IMR-90 (cell line): ENCODE measurements at regions not wholly inside any gene's neighbourhood (a gene's known extent, or its start where the extent isn't known, plus 50 kb on each side); places are given as distances from the start of the nearest gene placed in this dataset.

Experiments used
- ATAC-seq: fragments of 200-7000 bp; cut with Tn5 transposase; 2 replicates; pipeline ENCODE4 v1.9.1; 2020; ENCODE audit warnings: low read depth, mild to moderate bottlenecking, moderate library complexity
- BruUV-seq: library from RNA; stranded (reverse); fragments of 400-500 nt; replicated peaks from 2 replicates; lab custom pipeline; 2021; lab: Mats Ljungman, UMichigan
- CTCF ChIA-PET: fragments of 300-600 bp; formaldehyde crosslinking; extraction: SDS; loops from one replicate; lab custom pipeline; 2021; ENCODE audit warnings: antibody characterized with exemption; lab: Yijun Ruan, JAX
- POLR2A ChIA-PET: fragments of 300-600 bp; sonication (Branson Sonifier 250); formaldehyde crosslinking; loops from one replicate; lab custom pipeline; 2022; ENCODE audit warnings: antibody characterized with exemption; ENCODE audit not compliant: unreplicated experiment; lab: Charles Lee
- DNase-seq: peaks from one replicate; pipeline ENCODE4 v3.0.0; 2013
- H2AFZ ChIP-seq: replicated peaks from 2 replicates; pipeline ENCODE3; 2013; ENCODE audit warnings: low read length, mild to moderate bottlenecking; ENCODE audit not compliant: poor library complexity
- H2AK5ac ChIP-seq: 2 replicates; pipeline ENCODE4 v1.6.1; 2013; ENCODE audit warnings: low read depth, low read length, inconsistent platforms
- H2AK9ac ChIP-seq: replicated peaks from 2 replicates; pipeline ENCODE3; 2013; ENCODE audit warnings: mild to moderate bottlenecking, low read depth, low read length, moderate library complexity; ENCODE audit not compliant: poor library complexity
- H2BK120ac ChIP-seq: 2 replicates; pipeline ENCODE4 v1.6.1; 2013; ENCODE audit warnings: low read depth, low read length, inconsistent platforms
- H2BK15ac ChIP-seq: 3 replicates; pipeline ENCODE4 v1.6.1; 2013; ENCODE audit warnings: low read depth, low read length, inconsistent platforms
- H2BK20ac ChIP-seq: 2 replicates; pipeline ENCODE4 v1.6.1; 2013; ENCODE audit warnings: low read depth, mild to moderate bottlenecking, inconsistent platforms, low read length, moderate library complexity
- H2BK5ac ChIP-seq: 2 replicates; pipeline ENCODE4 v1.6.1; 2013; ENCODE audit warnings: mild to moderate bottlenecking, low read depth, low read length, inconsistent platforms; ENCODE audit not compliant: poor library complexity, severe bottlenecking
- H3K14ac ChIP-seq: replicated peaks from 2 replicates; pipeline ENCODE4 v1.6.1; 2013; ENCODE audit warnings: low read depth, low read length, inconsistent platforms
- H3K18ac ChIP-seq: 2 replicates; pipeline ENCODE4 v1.6.1; 2013; ENCODE audit warnings: low read depth, low read length, control low read depth
- H3K23ac ChIP-seq: 2 replicates; pipeline ENCODE4 v1.6.1; 2013; ENCODE audit warnings: low read depth, low read length, inconsistent platforms
- H3K27ac ChIP-seq: 2 replicates; pipeline ENCODE4 v1.5.1; 2013; ENCODE audit warnings: mild to moderate bottlenecking, control low read depth, low read length; ENCODE audit not compliant: insufficient read depth
- H3K27me3 ChIP-seq: 2 replicates; pipeline ENCODE4 v1.6.1; 2013; ENCODE audit warnings: low read length; ENCODE audit not compliant: control insufficient read depth, insufficient read depth
- H3K36me3 ChIP-seq: 2 replicates; pipeline ENCODE4 v1.6.1; 2013; ENCODE audit warnings: low read length, mixed read lengths; ENCODE audit not compliant: control insufficient read depth, insufficient read depth
- H3K4ac ChIP-seq: 2 replicates; pipeline ENCODE4 v1.6.1; 2013; ENCODE audit warnings: low read depth, low read length, inconsistent platforms
- H3K4me1 ChIP-seq: 2 replicates; pipeline ENCODE4 v1.6.1; 2013; ENCODE audit warnings: low read length, mixed read lengths; ENCODE audit not compliant: control insufficient read depth, insufficient read depth
- H3K4me2 ChIP-seq: 2 replicates; pipeline ENCODE4 v1.6.1; 2013; ENCODE audit warnings: low read depth, mild to moderate bottlenecking, control low read depth, low read length, moderate library complexity
- H3K4me3 ChIP-seq: 2 replicates; pipeline ENCODE4 v1.5.1; 2013; ENCODE audit warnings: low read depth, mild to moderate bottlenecking, control low read depth, low read length, moderate library complexity; ENCODE audit not compliant: insufficient read depth
- H3K56ac ChIP-seq: 2 replicates; pipeline ENCODE4 v1.6.1; 2013; ENCODE audit warnings: low read length, inconsistent platforms; ENCODE audit not compliant: insufficient read depth; ENCODE audit errors: extremely low read depth
- H3K79me1 ChIP-seq, 2 experiments: 2 replicates each; pipeline ENCODE4 v1.6.1; 2013; ENCODE audit warnings: low read length in 2 of 2, inconsistent platforms in 1 of 2, low read depth in 1 of 2
- H3K9ac ChIP-seq: 2 replicates; pipeline ENCODE4 v1.6.1; 2013; ENCODE audit warnings: low read depth, low read length, control low read depth
- H3K9me1 ChIP-seq: 2 replicates; pipeline ENCODE4 v1.6.1; 2013; ENCODE audit warnings: low read length, inconsistent platforms; ENCODE audit not compliant: insufficient read depth
- H3K9me3 ChIP-seq: 2 replicates; pipeline ENCODE4 v1.6.1; 2013; ENCODE audit warnings: low read length; ENCODE audit not compliant: control insufficient read depth, insufficient read depth
- H4K20me1 ChIP-seq: 2 replicates; pipeline ENCODE4 v1.6.1; 2013; ENCODE audit warnings: low read length, inconsistent platforms; ENCODE audit not compliant: insufficient read depth
- H4K5ac ChIP-seq: 2 replicates; pipeline ENCODE4 v1.6.1; 2013; ENCODE audit warnings: mild to moderate bottlenecking, low read depth, low read length, control low read depth
- H4K8ac ChIP-seq, 2 experiments: 2 replicates each; pipeline ENCODE4 v1.6.1; 2013; ENCODE audit warnings: low read depth in 2 of 2, low read length in 2 of 2, control low read depth in 1 of 2, inconsistent platforms in 1 of 2
- H4K91ac ChIP-seq: 2 replicates; pipeline ENCODE4 v1.6.1; 2013; ENCODE audit warnings: low read depth, low read length, inconsistent platforms; ENCODE audit not compliant: insufficient read depth
- BHLHE40 ChIP-seq: fragments of 150-350 bp; IDR thresholded peaks from 2 replicates; pipeline ENCODE4 v1.6.1; 2016; ENCODE audit warnings: mild to moderate bottlenecking, low read depth, low read length
- CEBPB ChIP-seq: IDR thresholded peaks from 2 replicates; pipeline ENCODE4 v1.6.1; 2012; ENCODE audit warnings: low read depth, low read length, improper control_type of control experiment
- CHD1 ChIP-seq: IDR thresholded peaks from 2 replicates; pipeline ENCODE4 v1.6.1; 2012; ENCODE audit warnings: low read depth, low read length, improper control_type of control experiment
- MAFK ChIP-seq: IDR thresholded peaks from 2 replicates; pipeline ENCODE4 v1.6.1; 2012; ENCODE audit warnings: low read depth, low read length, improper control_type of control experiment
- MAZ ChIP-seq: IDR thresholded peaks from 2 replicates; pipeline ENCODE4 v1.6.1; 2012; ENCODE audit warnings: low read depth, mild to moderate bottlenecking, low read length, improper control_type of control experiment, moderate library complexity, borderline replicate concordance
- MXI1 ChIP-seq: IDR thresholded peaks from 2 replicates; pipeline ENCODE4 v1.6.1; 2012; ENCODE audit warnings: low read depth, mild to moderate bottlenecking, low read length, moderate library complexity, borderline replicate concordance
- NFE2L2 ChIP-seq: fragments of 150-350 bp; IDR thresholded peaks from 2 replicates; pipeline ENCODE4 v1.6.1; 2016; ENCODE audit warnings: low read depth, mild to moderate bottlenecking, low read length
- POLR2A ChIP-seq: IDR thresholded peaks from 2 replicates; pipeline ENCODE4 v1.6.1; 2012; ENCODE audit warnings: mild to moderate bottlenecking, low read depth, low read length
- RAD21 ChIP-seq: IDR thresholded peaks from 2 replicates; pipeline ENCODE4 v1.6.1; 2012; ENCODE audit warnings: low read length, improper control_type of control experiment
- RCOR1 ChIP-seq: IDR thresholded peaks from 2 replicates; pipeline ENCODE4 v1.6.1; 2012; ENCODE audit warnings: mild to moderate bottlenecking, low read length, improper control_type of control experiment; ENCODE audit not compliant: insufficient replicate concordance
- RFX5 ChIP-seq: IDR thresholded peaks from 2 replicates; pipeline ENCODE4 v1.8.0; 2012; ENCODE audit warnings: low read depth, mild to moderate bottlenecking, low read length, moderate library complexity
- SMC3 ChIP-seq: fragments of 150-350 bp; IDR thresholded peaks from 2 replicates; pipeline ENCODE4 v1.6.1; 2016; ENCODE audit warnings: low read depth, mild to moderate bottlenecking, antibody characterized with exemption, low read length, moderate library complexity
- WGBS, 2 experiments: methylation state at CpG; one replicate each; pipeline versions ENCODE4 v1.1.5 to v1.1.7; 2013; ENCODE audit warnings: missing lambda C conversion rate in 2 of 2; ENCODE audit not compliant: insufficient read length in 1 of 2; ENCODE audit errors: extremely low coverage in 2 of 2; 5-methylcytosine and 5-hydroxymethylcytosine counted together
- dilution Hi-C: fragments of 300-500 bp; cut with HindIII; formaldehyde crosslinking; loops from one replicate; pipeline ENCODE4 v1.14.3; 2018; ENCODE audit warnings: low sequenced_read_pairs; ENCODE audit not compliant: unreplicated experiment
- in situ Hi-C: fragments of 300-500 bp; cut with MboI; formaldehyde crosslinking; loops from 3 replicates; pipeline ENCODE4 v1.14.3; 2019; ENCODE audit warnings: low sequenced_read_pairs, inconsistent platforms, mixed read lengths
- intact Hi-C: fragments of 100-400 bp; cut with micrococcal nuclease; formaldehyde crosslinking; loops from 2 replicates; pipeline ENCODE4 v1.10.0; 2022
- TF ChIP-seq, protein P1 (sequence below): conservative IDR thresholded peaks from 2 replicates; pipeline ENCODE4 v1.5.1; 2012; ENCODE audit warnings: mild to moderate bottlenecking, low read depth, low read length, improper control_type of control experiment
- TF ChIP-seq, protein P2 (sequence below): fragments of 150-350 bp; IDR thresholded peaks from 2 replicates; pipeline ENCODE4 v1.6.1; 2016; ENCODE audit warnings: low read depth, mild to moderate bottlenecking, low read length, moderate library complexity, borderline replicate concordance
- TF ChIP-seq, protein P3 (sequence below): fragments of 150-350 bp; IDR thresholded peaks from 2 replicates; pipeline ENCODE4 v1.6.1; 2017; ENCODE audit warnings: mild to moderate bottlenecking, antibody characterized with exemption, low read length, low read depth

DNA sequence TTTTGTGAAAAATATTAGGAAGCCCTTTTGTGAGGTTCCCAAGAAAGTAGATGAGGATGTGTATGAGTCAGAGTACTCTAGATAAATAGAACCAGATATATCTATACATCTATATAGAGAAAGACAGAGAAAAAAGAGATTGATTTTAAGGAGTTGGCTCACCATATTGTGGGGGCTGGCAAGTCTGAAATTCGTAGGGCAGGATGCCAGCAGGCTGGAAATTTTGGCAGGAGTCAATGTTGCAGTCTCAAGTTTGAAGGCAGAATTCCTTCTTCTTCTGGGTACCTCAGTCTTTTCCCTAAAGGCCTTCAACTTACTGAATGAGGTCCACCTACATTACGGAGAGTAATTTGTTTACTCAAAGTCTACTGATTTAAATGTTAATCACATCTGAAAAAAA, 65.3 kb upstream of the SAMD3 start:
- Histone ChIP-seq H3K27me3 (peaks cover 2% of the 10 kb centered on the region; the same call in 1 of the 2 replicates), H3K23ac (no peak overlapping the region), H3K14ac (no peak overlapping the region), H3K4me2 (no peak overlapping the region), H3K4ac (no peak overlapping the region), H4K8ac (no peak overlapping the region), H2BK120ac (no peak overlapping the region), H3K79me1 (no peaks in the 10 kb centered on the region), H4K20me1 (no peaks in the 10 kb centered on the region), H3K56ac (no peak overlapping the region), H2AFZ (no peak overlapping the region), H2BK20ac (no peak overlapping the region), H2AK9ac (no peak overlapping the region), H3K9me3 (no peaks in the 10 kb centered on the region), H4K5ac (no peak overlapping the region), H4K91ac (no peak overlapping the region), H3K9me1 (no peaks in the 10 kb centered on the region), H3K36me3 (no peaks in the 10 kb centered on the region), H3K27ac (no peak overlapping the region), H2AK5ac (no peak overlapping the region), H3K4me3 (no peak overlapping the region), H2BK15ac (no peak overlapping the region), H2BK5ac (no peak overlapping the region), H3K18ac (no peak overlapping the region), H3K4me1 (no peaks in the 10 kb centered on the region), H3K9ac (no peak overlapping the region)
- in situ Hi-C loops, result no loop called here
- dilution Hi-C loops, result no loop called here
- ATAC-seq (no peak), DNase-seq (peak; percentile 2)
- ChIA-PET POLR2A (no interaction called here), CTCF (no interaction called here)
- WGBS, 2 experiments, result no CpG with 5 or more reads among the region's 2 CpGs
- TF ChIP-seq RCOR1 (no peak), RFX5 (no peak), MAZ (no peak), CHD1 (no peak), SMC3 (no peak), CEBPB (no peak), MXI1 (no peak), RAD21 (no peak), MAFK (no peak), NFE2L2 (no peak), BHLHE40 (no peak), POLR2A (no peak)
- TF ChIP-seq, protein P1, sequence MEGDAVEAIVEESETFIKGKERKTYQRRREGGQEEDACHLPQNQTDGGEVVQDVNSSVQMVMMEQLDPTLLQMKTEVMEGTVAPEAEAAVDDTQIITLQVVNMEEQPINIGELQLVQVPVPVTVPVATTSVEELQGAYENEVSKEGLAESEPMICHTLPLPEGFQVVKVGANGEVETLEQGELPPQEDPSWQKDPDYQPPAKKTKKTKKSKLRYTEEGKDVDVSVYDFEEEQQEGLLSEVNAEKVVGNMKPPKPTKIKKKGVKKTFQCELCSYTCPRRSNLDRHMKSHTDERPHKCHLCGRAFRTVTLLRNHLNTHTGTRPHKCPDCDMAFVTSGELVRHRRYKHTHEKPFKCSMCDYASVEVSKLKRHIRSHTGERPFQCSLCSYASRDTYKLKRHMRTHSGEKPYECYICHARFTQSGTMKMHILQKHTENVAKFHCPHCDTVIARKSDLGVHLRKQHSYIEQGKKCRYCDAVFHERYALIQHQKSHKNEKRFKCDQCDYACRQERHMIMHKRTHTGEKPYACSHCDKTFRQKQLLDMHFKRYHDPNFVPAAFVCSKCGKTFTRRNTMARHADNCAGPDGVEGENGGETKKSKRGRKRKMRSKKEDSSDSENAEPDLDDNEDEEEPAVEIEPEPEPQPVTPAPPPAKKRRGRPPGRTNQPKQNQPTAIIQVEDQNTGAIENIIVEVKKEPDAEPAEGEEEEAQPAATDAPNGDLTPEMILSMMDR, result no peak
- TF ChIP-seq, protein P2, sequence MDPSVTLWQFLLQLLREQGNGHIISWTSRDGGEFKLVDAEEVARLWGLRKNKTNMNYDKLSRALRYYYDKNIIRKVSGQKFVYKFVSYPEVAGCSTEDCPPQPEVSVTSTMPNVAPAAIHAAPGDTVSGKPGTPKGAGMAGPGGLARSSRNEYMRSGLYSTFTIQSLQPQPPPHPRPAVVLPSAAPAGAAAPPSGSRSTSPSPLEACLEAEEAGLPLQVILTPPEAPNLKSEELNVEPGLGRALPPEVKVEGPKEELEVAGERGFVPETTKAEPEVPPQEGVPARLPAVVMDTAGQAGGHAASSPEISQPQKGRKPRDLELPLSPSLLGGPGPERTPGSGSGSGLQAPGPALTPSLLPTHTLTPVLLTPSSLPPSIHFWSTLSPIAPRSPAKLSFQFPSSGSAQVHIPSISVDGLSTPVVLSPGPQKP, result no peak
- TF ChIP-seq, protein P3, sequence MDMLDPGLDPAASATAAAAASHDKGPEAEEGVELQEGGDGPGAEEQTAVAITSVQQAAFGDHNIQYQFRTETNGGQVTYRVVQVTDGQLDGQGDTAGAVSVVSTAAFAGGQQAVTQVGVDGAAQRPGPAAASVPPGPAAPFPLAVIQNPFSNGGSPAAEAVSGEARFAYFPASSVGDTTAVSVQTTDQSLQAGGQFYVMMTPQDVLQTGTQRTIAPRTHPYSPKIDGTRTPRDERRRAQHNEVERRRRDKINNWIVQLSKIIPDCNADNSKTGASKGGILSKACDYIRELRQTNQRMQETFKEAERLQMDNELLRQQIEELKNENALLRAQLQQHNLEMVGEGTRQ, result no peak
- intact Hi-C loops, result no loop called here
- no TSS peak for BruUV-seq
